ENCODE measurements at regions not wholly inside any gene's neighbourhood (a gene's known extent, or its start where the extent isn't known, plus 50 kb on each side); places are given as distances from the start of the nearest gene placed in this dataset.
"Not testable (repeated sequence)": the region's sequence is repeated elsewhere in the genome, so short reads cannot be mapped to it uniquely, and the experiment has no call there.

GRCh38 chr3:5980475-5980874 lies 793.0 kb downstream of the EDEM1 start:
- Histone ChIP-seq H3K27ac (no peak overlapping the region), H3K9me3 (no peaks in the 10 kb centered on the region), H3K27me3 (no peaks in the 10 kb centered on the region), H3K4me3 (no peak overlapping the region), H3K36me3 (no peaks in the 10 kb centered on the region), H3K4me1 (no peaks in the 10 kb centered on the region)
- DNase-seq = no peak
- TF ChIP-seq POLR2A (IDR thresholded peaks at IDR 0.05) = no peak
- TF ChIP-seq, protein P1, sequence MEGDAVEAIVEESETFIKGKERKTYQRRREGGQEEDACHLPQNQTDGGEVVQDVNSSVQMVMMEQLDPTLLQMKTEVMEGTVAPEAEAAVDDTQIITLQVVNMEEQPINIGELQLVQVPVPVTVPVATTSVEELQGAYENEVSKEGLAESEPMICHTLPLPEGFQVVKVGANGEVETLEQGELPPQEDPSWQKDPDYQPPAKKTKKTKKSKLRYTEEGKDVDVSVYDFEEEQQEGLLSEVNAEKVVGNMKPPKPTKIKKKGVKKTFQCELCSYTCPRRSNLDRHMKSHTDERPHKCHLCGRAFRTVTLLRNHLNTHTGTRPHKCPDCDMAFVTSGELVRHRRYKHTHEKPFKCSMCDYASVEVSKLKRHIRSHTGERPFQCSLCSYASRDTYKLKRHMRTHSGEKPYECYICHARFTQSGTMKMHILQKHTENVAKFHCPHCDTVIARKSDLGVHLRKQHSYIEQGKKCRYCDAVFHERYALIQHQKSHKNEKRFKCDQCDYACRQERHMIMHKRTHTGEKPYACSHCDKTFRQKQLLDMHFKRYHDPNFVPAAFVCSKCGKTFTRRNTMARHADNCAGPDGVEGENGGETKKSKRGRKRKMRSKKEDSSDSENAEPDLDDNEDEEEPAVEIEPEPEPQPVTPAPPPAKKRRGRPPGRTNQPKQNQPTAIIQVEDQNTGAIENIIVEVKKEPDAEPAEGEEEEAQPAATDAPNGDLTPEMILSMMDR (IDR thresholded peaks at IDR 0.05) = no peak

- H3K27ac ChIP-seq = no peak overlapping the region
- no peak overlapping the region for H3K4me3 ChIP-seq
- H3K36me3 ChIP-seq = no peaks in the 10 kb centered on the region
- H3K27me3 ChIP-seq = no peaks in the 10 kb centered on the region
- DNase-seq = no peak
- H3K4me1 ChIP-seq = no peaks in the 10 kb centered on the region
- TF ChIP-seq, protein P1 (IDR thresholded peaks at IDR 0.05) = no peak
- TF ChIP-seq POLR2A (IDR thresholded peaks at IDR 0.05) = no peak
- H3K9me3 ChIP-seq = no peaks in the 10 kb centered on the region
Observed at GRCh38 chr3:5994651-5995050, 807.1 kb downstream of the EDEM1 start.

- Histone ChIP-seq H3K4me1 (no peaks in the 10 kb centered on the region), H3K27me3 (no peaks in the 10 kb centered on the region), H3K4me3 (no peak overlapping the region), H3K27ac (no peak overlapping the region), H3K36me3 (no peaks in the 10 kb centered on the region), H3K9me3 (no peaks in the 10 kb centered on the region)
- no peak for TF ChIP-seq POLR2A (IDR thresholded peaks at IDR 0.05)
- TF ChIP-seq, protein P1 (IDR thresholded peaks at IDR 0.05) = no peak
- no peak for DNase-seq
Observed at GRCh38 chr3:6018456-6018855, 830.9 kb downstream of the EDEM1 start.

GRCh38 chr3:6022621-6023020 lies 835.1 kb downstream of the EDEM1 start:
- no peaks in the 10 kb centered on the region for H3K36me3 ChIP-seq
- TF ChIP-seq, protein P1 (IDR thresholded peaks at IDR 0.05) = no peak
- TF ChIP-seq POLR2A (IDR thresholded peaks at IDR 0.05) = no peak
- H3K27ac ChIP-seq = no peak overlapping the region
- no peak for DNase-seq
- no peaks in the 10 kb centered on the region for H3K27me3 ChIP-seq
- H3K4me3 ChIP-seq = no peak overlapping the region
- H3K4me1 ChIP-seq = no peaks in the 10 kb centered on the region
- no peaks in the 10 kb centered on the region for H3K9me3 ChIP-seq

DNA sequence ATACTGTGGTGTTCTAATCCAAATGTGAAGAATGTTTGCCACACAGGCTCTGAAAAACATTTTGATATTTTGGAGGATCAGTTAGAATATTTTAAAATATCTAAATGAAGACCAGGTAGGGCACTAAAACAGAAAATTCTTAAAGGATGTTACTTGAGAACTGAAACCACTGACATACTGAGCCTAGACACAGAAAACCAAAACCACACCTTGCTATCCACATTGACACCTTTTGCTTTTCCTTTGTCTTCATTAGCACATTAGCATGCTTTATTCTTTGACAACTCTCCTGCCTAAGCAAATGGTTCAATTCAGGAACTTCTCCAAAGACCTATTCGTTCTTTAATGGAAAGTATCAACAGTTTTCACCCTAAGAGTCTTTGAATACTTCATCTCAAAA lies 835.9 kb upstream of the GRM7 start:
- Histone ChIP-seq H3K27ac (no peak overlapping the region), H3K27me3 (no peaks in the 10 kb centered on the region), H3K4me1 (no peaks in the 10 kb centered on the region), H3K9me3 (no peaks in the 10 kb centered on the region), H3K4me3 (no peak overlapping the region), H3K36me3 (no peaks in the 10 kb centered on the region)
- no peak for TF ChIP-seq POLR2A (IDR thresholded peaks at IDR 0.05)
- TF ChIP-seq, protein P1 (IDR thresholded peaks at IDR 0.05) = no peak
- no peak for DNase-seq

- not testable (repeated sequence) for H3K4me1 ChIP-seq, H3K27ac ChIP-seq, H3K9me3 ChIP-seq, H3K4me3 ChIP-seq, H3K36me3 ChIP-seq, DNase-seq, H3K27me3 ChIP-seq
Observed at GRCh38 chr3:6030648-6031047, 830.3 kb upstream of the GRM7 start.

Measured in Peyer's patch (tissue), 4 donors.